ENCODE measurements at regions not wholly inside any gene's neighbourhood (a gene's known extent, or its start where the extent isn't known, plus 50 kb on each side); places are given as distances from the start of the nearest gene placed in this dataset.

DNA sequence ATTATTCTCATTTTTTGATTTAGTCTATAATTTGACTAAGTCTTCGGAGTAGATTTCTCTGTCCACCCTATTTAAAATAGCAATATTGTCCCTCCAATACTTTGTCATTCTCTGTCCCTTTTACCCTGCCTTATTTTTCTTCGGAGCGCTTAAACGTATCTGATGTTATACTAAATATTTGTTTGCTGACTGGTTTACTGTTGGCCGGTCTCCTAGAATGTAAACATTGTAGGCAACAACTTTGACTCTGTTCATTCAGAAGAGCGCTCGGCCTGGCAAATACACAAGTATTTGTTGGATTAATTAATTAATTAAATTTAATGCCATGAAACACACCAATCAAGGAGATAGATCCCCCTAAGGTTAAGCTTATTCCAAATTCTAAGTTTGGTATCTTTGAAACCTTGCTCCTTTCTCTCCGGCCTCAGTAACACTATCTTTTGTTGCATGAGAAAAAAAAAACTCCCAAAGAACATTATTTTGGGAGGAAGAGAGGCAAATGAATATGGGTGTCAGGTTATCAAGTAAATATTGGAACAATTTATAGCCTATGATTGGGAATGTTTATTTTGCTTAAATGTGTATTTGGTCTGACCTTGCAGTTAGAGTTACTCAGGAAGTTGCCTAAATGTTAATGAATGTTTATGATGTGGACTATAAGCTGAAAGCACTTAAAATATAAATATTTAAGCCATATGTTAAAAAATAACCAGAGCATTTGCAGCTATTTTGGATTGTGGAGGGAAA is 231.1 kb downstream of the SOX4 start:
- no peak for DNase-seq

DNA sequence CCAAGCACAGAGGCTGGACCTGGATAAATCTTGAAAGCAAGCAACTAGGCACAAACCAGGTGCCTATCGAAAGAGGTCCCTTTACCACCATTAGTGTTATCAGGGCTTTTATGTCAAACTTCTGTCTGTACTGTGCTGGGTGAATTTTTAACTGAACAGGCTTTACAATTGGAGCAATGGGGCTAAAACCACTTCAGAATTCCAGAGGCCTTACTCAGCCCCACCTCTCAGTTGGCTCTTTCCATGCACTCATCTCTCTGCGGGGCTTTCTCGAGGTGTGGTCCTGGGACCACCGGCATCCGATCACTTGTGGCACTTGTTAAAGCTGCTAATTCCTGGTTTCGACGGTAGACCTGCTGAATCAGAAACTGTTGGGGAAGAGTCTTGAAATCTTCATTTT is 232.5 kb downstream of the SOX4 start:
- DNase-seq: no peak

DNA sequence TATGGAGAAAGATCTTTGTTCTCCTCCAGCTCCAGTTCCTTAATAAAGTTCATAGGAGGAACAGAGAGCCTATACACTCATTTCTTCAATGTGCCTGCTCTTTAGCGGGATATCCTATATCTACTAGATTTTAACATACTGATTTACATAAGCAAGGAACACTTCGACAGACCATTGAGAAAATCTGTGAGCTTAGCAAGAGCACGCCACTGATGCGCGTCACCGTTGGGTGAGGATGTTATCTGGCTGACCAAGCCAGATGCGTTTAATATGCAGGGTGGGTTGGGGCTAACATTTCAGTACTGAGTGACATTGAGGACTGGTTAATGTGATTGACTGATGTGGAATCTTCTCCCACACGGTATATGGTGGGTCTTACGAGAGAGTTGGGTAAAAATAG is 233.4 kb downstream of the SOX4 start:
- DNase-seq: no peak

DNA sequence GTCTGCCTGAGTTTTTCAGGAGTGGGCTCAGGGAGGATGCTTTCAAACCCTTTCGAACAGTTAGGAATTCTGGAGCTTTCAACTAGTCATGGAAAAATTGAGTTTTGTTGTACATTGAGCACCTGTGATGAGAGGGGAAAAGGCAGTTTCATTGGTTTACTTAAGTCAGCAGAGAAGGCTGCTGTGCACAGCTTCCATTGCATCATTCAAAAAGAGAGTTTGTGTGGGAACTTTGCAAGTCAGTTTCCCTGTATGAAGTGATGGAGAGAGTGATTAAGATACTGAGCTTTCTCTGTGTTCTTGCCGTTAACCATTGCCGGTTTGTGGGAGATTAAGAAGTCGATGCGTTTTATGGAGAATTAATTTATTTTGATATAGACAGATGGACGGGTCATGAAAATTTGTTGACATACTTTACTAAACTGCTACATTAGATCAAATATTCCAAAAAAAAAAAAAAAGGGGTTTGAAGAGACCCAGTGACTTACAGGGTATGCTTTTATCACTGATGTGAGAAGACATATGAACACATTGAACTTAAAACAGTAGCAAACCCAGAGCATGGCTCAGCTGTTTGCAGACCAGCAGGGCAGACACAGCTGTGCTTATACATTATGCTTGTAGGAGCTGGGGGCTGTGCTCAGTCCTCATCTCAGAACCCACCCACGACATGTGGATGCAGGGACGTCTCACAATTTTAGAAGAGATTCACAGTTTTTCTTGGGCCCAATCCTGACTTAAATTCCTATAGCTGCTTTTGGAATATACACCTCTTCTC is 234.1 kb downstream of the SOX4 start:
- DNase-seq: no peak

DNA sequence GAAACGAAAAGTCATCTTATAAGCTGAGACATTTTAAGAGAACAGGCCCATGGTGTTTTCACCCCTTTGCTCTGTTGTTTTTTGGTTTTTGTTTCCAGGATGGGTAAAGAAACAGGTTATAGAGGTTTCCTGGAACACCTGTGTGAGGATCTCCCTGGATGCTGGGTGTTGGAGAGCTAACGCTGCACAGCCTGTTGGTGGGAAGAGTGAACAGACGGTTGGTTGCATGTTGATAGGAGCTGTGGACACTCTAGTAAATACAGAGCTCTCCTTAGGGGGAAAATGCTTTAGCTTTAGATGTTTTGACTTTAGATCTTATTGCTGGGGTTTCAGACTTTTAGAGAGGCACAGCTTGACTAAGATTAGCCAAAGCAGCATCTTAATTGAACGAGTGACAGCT is 235.2 kb downstream of the SOX4 start:
- DNase-seq: no peak

DNA sequence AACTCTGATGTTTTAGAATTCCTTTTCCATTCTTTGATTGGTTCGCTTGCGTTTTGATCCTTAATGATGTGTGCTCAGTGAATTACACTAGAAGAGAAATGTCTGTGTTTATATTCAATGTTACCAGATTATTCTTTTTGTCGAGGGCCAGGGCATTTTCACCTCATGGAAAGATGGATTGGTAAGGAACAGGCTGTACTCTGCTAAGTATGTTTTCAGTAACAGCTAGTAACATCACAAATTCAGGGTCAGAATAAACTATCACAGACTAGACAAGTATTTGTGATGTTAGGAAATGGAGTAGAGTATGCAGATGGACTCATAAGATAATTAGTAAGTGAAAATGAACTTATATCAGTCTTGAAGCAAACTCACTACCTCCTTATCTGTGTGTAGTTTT is 235.6 kb downstream of the SOX4 start:
- DNase-seq: no peak

DNA sequence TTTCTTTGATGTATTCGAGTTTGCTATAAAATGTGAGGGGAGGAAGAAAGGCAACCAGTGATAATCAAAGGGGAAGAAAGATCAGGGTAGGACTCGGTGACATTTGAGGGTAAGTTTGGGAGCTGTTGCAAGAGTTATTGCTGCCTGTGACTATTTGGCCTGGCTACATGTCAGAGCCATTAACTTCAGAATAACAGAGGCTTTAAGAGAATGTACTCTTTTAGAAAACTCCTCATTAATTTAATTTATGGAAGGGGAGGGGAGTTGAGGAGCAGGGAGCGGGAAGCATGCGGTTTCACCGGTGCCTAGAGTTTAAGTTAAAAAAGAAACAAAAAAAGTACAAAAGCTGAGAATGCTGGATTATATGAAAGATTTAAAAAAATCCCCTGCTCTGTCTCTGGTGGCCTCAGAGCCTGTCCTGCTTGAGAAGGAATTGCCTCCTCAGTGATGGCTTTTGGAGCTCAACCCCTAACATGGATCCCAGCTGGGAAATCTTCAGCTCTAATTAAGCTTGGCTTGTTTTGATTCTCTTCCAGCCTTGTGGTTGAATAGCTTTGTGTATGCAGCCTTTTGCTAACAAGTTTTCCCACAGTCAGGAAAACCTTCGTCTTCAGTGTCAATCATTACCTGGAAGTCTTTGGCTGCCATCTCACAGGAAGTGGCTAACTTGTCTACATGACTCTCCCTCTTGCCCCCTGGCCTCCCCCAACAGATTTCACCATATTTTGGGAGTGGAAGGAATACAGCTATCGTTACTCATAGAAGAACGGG is 238.2 kb downstream of the SOX4 start:
- no peak for DNase-seq

DNA sequence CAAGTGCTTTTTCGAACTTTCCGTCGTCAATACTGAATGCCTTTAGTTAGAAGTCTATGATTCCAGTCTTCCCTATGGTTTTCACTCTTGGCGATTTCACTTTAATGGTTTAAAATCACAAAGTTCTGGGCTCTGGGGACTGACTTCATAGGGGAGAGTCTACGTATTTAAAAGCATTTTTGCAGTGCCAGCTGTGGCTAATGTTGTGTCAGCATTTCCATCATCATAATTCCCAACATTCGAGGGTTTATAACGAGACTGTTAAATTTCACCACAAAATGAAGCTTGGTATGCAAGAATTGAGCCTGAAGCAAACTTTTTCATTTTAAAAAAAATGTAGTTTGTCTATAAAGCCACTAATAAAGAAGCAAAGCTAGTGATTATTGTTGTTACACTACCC is 242.7 kb downstream of the SOX4 start:
- DNase-seq: no peak

DNA sequence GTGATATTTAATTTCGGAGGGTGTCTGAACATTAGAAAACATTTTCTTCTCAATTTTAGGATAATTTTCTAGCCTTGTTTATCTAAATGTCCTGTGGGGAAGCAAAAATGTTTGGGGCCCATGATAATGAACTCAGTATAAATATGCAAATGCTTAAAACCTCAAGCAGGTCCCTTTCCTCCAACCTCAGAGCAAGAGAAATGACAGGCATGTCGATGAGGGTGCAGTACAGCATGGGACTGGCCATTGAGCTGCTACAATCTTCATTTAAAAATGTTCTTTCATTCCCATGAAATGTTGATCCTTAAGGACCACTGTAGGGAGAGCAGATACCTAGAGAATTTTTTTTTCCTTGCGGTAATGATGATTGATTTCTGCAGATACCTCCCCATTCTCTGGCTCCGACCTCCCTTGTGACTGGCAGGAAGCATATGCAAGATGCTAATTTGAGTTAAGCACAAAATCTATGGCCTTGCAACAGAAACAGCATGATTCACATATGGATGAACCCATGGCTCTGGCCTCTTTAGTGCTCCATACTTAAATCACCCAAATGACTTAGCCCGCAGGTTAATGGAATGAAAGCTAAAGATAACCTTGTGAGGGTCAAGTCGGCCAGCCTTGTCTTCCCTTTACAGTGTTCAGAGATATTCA is 243.3 kb downstream of the SOX4 start:
- DNase-seq: no peak

DNA sequence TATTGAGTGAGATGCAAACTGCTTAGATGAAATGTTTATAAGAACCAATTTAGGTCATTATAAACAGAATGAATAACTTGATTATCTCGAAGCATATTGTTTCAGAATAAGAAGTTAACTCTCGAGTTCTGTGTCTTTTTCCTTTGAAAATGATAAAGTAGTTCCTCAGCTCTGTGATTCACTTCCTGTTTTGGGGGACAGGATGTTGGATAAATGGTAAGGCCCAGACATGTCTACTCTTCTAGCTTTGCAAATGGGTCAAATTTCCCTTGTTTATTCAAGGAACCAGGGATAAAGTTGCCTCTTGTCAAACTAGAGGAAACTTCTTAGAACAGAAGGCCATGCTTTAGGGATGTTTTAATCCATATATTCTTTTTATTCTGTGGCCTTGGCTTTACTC is 246.9 kb downstream of the SOX4 start:
- no peak for DNase-seq

DNA sequence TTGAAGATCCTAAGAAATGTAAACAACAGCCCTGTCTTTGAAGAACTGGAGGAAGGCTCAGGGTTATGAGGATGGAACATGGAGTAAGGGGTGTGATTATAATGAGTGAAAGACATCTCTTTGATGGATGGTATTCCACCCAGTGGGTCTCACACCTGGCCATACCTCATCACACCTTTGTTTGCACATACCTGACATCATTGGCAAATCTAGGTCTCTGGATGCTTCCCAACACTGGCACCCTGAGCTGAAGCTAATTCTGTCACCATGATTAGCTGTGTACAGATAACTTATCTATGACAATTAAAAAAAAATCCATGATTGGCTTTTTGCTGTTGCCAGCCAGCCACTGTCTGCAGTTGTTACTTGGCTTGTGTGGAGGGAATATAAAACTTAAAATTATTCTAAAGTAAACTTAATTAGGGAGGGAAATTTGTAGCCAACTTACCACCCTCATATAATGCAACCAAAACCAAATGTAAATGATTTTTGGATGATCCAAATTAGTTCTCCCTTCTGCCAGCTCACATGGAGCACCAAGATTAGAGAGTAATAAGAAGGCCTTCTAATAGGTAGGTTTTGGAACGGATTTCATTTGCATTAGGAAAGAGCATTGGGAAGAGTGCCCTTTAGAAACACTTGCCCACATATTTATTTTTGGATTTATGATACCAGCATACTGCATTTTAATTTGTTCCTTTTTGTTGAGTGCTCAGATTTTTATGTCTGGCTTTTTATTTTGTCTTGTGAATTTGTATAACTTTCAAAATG is 249.5 kb downstream of the SOX4 start:
- DNase-seq: no peak

DNA sequence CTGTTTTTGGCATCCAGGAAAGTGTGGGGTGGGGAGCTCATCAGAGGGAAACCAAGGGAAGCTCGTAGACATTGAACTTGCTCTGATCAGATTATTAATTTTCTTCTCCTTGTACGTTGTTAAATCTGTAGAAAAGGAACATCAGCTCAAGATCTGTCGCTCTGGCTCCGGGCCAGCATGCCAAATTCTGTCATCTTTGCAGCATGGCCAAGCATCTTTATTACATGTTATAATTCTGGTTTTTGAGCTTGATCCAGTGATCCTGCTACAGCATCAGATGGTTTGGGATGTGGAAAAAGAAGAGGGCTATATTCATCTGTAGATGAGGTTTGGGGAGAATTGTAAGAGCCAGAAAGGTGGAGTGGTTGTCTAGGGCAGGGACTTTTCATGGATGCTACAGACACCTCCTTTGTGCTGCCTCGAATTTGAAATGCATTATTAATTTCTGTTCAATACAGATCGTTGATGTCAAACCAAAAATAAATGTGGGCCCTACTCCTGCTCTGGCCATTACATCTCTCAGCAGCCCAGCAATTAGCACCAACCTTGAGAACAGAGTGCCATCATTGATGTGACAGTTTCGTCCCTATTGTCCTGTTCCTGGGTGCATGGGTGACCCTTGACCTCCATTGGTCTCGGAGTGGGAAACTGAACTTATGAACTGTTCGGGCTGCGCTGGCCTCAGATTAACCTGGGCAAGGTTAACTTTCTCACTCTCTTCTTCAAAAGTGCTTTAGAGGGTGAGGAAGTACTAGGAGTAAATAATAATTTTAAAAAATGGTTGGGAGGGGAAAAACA is 250.8 kb downstream of the SOX4 start:
- DNase-seq: no peak

DNA sequence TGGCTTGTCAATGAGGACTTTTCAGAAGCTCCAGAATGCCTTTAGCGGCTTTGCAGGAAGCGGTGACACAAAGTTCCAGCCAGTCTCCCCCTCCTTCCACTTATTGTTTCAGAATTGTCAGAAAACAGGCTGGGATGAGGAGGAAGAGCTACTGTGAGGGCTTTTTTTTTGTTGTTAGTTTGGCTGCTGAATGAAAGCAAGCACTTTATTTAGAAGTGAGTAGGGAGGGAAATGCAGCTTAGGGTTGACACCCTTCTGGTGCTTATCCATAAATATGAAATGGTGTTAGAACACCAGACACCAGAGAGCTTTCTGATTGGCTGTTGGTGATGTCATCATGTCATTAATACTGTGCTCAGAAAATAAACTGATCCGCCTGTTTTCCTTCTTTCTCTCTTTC is 251.5 kb downstream of the SOX4 start:
- DNase-seq: no peak

DNA sequence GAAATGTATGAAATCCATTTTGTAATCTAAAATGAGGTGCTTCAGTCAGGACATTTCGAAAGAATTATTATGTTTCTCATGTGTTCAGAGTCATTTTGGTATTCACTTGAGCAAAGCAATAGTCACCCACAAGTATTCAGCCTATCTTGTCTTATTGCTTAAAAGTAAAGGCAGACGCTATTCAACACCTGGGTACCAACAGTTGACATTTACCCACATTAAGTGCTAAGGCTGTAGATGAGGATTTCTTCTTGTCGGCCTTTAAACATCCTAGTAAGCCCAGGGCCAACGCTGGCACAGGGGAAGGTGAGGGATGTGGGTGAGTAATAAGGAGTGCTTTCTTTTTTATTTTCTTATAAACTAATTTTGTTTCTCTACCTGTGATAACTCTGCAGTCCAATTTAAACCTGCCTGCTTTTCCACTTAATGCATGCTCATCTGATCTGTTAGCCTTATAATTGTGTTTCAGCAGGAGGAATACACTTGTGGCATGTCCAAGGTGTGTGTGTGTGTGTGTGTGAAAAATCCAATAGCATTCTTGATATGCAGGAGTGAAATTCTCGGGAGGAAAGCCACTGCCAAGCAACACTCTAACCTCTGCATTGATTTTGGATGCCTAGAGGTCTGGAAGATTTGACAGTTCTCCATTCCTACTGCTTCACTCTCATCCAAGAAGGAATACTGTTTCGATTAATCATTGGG is 252.0 kb downstream of the SOX4 start:
- no peak for DNase-seq

DNA sequence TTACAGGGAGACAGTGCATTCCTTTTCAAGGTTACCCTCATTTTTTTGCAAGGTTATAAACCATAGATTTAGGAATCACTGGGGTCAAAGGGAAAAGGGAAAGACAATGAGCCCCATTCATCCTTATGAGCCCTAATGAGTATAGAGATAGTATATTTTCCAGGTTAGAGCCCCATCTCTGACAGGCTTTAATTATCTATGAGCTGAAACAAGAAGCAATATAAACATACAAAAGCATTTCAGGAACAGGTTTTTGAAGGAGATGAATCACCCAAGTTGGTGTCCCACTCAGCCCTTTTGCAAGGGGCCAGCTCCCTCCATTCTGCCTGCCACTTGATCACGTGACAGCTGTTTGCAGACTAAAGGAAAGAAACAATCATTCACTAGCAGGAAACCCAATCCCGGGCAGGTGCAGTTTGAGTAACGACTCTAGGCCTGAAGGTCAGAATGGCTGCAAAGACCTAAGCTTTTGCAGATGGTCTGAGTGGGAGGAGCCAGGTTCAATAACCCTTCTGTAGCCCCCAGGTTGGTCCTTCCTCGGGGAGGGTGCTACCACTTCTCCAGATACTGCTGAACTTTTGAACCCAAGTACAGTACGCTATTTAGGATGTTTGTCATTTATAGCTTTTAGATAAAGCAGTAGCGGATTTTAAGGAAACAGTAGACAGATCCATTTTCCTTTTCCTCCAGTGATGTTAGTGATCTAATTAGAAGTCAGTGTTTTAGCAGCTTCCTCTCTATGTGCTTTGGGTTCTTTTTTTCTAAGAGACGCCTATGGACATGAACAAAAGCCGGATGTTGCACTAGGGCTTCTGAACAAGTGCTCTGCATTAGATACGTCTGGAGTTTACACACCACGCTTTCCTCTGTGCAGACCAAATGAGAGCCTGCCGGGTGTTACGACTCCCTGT is 253.2 kb downstream of the SOX4 start:
- no peak for DNase-seq

DNA sequence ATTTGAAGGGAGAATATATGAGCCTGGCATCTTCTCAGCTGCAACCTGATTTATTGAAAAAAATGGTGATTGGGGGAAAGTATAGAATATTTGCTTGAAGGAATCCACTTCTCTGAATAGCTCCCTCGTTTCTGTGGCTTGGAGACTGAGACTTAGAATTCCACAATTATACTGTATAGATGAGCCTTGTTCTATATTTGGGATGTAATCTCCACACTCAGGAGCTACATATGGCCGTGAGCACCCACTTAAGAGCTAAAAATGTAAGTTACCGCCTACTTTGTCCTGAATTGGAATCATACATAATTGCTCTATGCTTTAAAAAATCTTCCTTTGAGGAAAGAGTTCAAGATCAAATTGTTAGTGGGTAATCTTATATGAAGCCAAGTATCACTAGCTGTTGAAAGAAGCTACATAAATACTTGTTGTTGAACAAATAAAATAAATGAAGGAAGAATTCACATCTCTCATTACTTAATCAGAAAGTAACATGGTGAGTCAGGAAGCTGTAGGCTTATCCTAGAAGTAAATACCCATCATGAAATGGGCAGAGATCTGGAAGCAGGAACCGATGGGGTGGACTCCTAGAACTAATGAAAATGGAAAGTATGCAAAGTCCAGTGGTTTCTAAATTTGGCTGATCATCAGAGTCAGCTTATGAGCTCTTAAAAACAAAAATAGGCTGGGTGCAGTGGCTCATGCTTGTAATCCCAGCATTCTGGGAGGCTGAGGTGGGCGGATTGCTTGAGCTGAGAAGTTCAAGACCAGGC is 254.3 kb downstream of the SOX4 start:
- DNase-seq: no peak

DNA sequence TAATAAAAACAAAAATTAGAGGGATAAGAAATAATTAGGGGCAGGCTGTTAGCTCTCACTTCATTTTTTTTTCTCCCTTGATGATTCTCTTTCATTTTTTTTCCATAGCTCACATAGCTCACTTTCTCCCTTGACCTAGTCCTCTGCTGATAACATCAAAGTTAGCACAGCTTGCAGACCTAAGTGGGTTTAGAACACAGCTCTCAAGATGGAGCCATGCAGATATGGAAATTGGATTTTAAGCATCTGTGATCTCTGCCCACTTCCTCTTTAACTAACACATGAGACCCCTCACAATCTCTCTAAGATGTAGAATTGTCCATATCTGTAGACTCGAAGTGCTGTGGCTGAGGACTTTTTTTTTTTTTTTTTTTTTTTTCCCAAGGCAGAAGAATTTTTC is 257.1 kb downstream of the SOX4 start:
- no peak for DNase-seq

DNA sequence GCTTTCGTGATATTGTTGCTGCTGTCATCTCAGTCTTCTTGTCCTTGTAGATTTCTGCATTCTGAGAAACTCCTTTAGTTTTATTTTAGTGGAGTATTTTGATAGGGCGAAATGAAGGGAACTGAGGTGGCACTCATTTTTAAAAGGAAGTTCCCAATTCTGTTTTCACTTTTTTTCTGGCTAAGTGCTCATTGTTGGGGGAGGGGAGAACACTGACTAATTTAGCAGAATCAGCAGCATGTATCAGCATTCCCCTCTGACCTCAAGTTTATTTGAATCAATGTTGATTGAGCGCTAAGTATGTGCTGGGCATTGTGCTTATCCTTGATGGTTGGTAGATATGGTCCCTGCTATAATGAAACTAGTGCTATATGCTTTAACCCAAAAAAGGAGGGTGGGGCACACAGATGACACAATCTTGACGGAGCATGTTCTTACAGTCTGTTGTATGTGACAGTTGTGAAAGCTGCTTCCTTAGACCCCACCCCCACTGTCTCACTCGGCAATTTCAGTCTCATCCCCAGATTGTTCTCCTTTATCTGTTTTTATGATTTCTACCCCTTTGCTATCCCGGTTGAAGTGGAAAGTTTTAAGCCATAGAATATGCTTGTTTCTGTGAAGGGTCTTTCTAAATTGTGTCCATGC is 262.4 kb downstream of the SOX4 start:
- DNase-seq: no peak

DNA sequence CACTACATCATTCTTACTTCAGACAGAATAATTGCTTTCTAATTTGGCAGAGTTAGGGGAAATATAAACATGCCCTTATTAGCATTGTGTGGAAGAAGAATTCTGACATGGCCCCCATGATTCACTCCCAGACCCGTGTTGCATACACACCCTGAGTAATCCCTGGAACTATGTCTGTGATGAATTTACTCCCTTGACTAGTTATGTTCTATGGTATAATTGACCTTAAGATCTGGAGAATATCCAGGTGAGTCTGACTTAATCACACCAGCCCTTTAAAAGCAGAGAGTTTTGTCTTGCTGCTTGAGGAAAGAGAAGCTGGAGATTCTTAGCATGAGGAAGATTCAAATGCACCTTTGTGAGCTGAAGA is 262.9 kb downstream of the SOX4 start:
- no peak for DNase-seq

All from CD4-positive, alpha-beta T cell treated with Interleukin-10 for 1 hour (primary cell).